ENCODE measurements at regions not wholly inside any gene's neighbourhood (a gene's known extent, or its start where the extent isn't known, plus 50 kb on each side); places are given as distances from the start of the nearest gene placed in this dataset.

DNA sequence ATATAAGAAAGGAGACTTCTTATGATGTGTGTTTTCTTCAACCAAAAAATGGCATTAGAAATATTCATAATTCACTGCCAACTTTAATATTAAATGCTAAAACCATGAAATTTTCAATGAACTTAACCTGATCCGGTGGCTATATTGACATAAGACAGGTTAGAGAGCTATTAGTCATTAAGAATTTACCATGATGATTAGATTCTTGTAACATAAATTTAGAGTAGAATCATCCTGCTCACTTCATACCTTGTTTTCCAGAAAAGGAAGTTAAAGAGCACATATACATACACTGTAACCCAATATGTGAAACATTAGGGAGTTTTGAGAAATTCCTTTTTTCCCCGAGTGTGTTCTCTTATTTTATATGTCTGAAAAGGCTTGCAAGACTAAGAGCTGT lies 430.3 kb upstream of the SEMA3A start:
- TF ChIP-seq, protein P1, sequence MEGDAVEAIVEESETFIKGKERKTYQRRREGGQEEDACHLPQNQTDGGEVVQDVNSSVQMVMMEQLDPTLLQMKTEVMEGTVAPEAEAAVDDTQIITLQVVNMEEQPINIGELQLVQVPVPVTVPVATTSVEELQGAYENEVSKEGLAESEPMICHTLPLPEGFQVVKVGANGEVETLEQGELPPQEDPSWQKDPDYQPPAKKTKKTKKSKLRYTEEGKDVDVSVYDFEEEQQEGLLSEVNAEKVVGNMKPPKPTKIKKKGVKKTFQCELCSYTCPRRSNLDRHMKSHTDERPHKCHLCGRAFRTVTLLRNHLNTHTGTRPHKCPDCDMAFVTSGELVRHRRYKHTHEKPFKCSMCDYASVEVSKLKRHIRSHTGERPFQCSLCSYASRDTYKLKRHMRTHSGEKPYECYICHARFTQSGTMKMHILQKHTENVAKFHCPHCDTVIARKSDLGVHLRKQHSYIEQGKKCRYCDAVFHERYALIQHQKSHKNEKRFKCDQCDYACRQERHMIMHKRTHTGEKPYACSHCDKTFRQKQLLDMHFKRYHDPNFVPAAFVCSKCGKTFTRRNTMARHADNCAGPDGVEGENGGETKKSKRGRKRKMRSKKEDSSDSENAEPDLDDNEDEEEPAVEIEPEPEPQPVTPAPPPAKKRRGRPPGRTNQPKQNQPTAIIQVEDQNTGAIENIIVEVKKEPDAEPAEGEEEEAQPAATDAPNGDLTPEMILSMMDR (IDR thresholded peaks at IDR 0.05 in 2 of 3, conservative IDR thresholded peaks at IDR 0.05 in 1 of 3; ENCODE audit: control insufficient read depth in 2 of 3, extremely low read depth in 1 of 3, insufficient read depth in 1 of 3, low read depth in 3 of 3, low read length in 3 of 3) = no peak
- TF ChIP-seq KDM1A (IDR thresholded peaks at IDR 0.05; ENCODE audit: borderline replicate concordance) (no peak), TCF12 (IDR thresholded peaks at IDR 0.05; ENCODE audit: low read depth, low read length) (no peak), SRF (IDR thresholded peaks at IDR 0.05; ENCODE audit: low read depth in 2 of 2, low read length in 2 of 2) (no peak), SMAD1 (IDR thresholded peaks at IDR 0.05; ENCODE audit: low read depth, partially characterized antibody) (no peak), POLR2A (IDR thresholded peaks at IDR 0.05; ENCODE audit: low read depth, low read length) (no peak), POLR2AphosphoS5 (IDR thresholded peaks at IDR 0.05; ENCODE audit: low read length) (no peak), HDAC2 (IDR thresholded peaks at IDR 0.05) (no peak), SP1 (IDR thresholded peaks at IDR 0.05; ENCODE audit: low read depth, low read length) (no peak), NR2C2 (IDR thresholded peaks at IDR 0.05; ENCODE audit: borderline replicate concordance, control insufficient read depth, insufficient read length, low read depth) (no peak)
- TF ChIP-seq, protein P2, sequence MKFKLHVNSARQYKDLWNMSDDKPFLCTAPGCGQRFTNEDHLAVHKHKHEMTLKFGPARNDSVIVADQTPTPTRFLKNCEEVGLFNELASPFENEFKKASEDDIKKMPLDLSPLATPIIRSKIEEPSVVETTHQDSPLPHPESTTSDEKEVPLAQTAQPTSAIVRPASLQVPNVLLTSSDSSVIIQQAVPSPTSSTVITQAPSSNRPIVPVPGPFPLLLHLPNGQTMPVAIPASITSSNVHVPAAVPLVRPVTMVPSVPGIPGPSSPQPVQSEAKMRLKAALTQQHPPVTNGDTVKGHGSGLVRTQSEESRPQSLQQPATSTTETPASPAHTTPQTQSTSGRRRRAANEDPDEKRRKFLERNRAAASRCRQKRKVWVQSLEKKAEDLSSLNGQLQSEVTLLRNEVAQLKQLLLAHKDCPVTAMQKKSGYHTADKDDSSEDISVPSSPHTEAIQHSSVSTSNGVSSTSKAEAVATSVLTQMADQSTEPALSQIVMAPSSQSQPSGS (IDR thresholded peaks at IDR 0.05; ENCODE audit: low read length) = no peak
- TF ChIP-seq, protein P3, sequence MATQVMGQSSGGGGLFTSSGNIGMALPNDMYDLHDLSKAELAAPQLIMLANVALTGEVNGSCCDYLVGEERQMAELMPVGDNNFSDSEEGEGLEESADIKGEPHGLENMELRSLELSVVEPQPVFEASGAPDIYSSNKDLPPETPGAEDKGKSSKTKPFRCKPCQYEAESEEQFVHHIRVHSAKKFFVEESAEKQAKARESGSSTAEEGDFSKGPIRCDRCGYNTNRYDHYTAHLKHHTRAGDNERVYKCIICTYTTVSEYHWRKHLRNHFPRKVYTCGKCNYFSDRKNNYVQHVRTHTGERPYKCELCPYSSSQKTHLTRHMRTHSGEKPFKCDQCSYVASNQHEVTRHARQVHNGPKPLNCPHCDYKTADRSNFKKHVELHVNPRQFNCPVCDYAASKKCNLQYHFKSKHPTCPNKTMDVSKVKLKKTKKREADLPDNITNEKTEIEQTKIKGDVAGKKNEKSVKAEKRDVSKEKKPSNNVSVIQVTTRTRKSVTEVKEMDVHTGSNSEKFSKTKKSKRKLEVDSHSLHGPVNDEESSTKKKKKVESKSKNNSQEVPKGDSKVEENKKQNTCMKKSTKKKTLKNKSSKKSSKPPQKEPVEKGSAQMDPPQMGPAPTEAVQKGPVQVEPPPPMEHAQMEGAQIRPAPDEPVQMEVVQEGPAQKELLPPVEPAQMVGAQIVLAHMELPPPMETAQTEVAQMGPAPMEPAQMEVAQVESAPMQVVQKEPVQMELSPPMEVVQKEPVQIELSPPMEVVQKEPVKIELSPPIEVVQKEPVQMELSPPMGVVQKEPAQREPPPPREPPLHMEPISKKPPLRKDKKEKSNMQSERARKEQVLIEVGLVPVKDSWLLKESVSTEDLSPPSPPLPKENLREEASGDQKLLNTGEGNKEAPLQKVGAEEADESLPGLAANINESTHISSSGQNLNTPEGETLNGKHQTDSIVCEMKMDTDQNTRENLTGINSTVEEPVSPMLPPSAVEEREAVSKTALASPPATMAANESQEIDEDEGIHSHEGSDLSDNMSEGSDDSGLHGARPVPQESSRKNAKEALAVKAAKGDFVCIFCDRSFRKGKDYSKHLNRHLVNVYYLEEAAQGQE (IDR thresholded peaks at IDR 0.05; ENCODE audit: low read depth, low read length) = no peak

All from GM12878 (cell line).